DMS 273 (cell line): ENCODE measurements at regions not wholly inside any gene's neighbourhood (a gene's known extent, or its start where the extent isn't known, plus 50 kb on each side); places are given as distances from the start of the nearest gene placed in this dataset.
"Not testable (repeated sequence)": the region's sequence is repeated elsewhere in the genome, so short reads cannot be mapped to it uniquely, and the experiment has no call there.

ENCODE experiments used
- DNase-seq: peaks from one replicate; lab custom pipeline; 2025; ENCODE audit not compliant: unreplicated experiment; lab: John Stamatoyannopoulos, UW

DNA sequence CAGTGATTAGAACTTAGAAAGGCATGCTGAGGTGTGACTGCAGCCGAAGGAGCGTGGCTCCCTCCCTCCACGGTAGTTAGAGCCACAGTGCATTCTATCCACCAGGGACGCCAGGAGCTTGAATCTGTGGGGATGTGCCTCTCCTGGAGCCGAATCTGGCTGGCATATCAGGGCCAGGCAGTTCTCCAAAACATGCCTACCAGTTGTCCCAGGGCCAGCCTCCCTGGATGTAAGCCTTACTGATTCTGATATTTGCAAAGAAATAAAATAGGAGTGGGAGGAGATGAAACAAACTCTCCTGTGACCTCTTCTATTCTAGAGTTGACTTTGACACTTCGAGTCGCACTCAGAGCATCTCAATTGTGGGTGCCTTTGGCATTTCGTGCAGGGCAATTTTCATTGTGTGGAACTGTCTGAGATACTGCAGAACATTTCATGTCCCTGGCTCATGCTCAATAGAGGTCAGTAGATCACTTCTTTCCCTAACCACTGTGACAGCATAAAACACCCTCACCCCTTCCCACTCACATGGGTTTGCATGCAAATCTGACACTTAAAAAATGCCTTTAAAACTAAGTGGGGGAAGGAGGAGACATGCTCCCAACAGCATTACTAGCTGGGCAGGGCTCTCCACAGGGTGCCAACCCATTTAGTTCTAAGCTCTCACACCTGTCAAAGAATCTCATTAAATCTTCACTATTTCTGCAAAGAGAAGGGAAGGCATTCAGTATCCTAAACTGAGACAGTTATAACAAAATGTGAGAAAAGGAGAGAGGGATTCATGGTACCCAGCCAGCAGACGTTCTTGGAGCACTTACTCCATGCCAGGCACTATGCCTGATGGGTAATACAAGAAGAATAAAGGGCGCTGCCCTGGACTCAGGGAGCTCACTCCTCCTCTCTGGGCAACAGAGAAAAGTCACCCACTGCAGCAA, 378.9 kb downstream of the PREX1 start:
- DNase-seq: peak; percentile 29

DNA sequence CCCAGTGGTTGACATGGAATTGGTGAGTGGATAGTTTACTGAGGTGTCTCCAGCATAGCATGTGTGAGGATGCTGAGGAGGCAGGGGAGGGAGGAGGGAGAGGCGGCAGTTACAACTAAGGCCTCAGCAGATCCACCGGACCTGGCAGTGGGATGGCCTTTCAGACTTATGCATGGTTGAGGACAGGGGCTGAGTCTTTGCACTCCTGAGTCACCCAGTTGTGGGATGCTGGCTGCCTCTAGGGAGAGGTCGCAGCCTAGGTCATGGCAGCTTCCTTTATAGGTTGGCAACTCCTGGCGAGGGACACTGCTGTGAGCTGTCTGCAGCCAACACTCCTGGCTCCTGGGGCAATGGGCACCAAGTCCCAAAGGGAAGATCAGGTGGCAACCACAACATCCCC, 380.3 kb downstream of the PREX1 start:
- DNase-seq: no peak

DNA sequence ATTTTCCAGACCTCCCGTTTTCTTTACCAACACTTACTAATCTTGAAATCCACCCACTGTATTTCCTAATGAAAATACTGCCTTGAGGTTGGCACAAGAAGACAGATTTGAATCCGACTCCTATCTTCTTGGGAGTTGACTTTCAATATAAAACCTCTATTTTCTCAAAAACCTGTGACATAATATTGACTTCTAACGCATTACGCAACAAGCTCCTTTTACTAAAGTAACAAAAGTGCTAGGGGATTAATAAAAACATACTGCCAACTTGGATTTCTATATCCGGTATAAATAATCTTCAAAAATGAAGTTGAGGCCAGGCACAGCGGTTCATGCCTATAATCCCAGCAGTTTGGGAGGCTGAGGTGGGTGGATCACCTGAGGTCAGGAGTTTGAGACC, 382.0 kb downstream of the PREX1 start:
- no peak for DNase-seq

DNA sequence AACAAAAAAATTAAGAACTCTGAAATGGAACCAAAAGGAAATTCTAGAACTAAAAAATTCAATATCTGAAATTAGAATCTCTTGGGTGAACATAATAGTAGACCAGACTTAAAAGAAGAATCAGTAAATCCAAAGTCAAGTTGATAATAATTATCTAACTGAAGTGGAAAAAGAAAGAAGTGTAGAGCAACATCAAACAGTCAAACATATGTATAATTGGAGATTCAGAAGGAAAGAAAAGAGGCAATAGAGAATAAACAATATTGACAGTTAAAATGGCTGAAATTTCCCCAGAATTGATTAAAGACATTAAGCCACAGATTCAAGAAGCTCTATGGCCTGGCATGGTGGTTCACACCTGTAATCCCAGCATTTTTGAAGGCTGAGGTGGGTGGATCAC, 383.6 kb downstream of the PREX1 start:
- DNase-seq: no peak

DNA sequence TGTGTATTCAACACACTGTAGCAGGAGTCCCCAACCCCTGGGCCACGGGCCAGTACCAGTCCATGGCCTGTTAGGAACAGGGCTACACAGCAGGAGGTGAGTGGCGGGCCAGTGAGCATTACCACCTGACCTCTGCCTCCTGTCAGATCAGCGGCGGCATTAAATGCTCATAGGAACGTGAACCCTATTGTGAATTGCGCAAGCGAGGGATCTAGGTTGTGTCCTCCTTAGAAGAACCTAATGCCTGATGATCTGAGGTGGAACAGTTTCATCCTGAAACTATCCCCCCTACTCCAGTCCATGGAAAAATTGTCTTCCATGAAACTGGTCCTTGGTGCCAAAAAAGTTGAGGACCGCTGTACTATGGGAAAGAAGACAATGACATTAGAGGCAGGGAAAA, 386.9 kb downstream of the PREX1 start:
- no peak for DNase-seq

DNA sequence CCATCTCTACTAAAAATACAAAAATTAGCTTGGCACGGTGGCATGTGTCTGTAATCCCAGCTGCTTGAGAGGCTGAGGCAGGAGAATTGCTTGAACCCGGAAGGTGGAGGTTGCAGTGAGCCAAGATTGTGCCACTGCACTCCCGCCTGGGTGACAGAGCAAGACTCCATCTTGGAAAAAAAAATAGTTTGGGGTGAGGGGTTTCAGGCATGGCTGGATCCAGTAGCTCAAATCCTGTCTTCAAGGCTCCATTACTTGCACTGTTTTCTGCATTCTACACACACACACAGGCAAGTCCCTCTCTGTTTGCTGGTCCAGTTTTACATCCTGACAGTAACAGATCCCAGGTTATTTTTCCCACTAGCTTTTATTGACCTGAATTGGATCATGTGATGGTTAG, 387.5 kb downstream of the PREX1 start:
- DNase-seq: not testable (repeated sequence)

DNA sequence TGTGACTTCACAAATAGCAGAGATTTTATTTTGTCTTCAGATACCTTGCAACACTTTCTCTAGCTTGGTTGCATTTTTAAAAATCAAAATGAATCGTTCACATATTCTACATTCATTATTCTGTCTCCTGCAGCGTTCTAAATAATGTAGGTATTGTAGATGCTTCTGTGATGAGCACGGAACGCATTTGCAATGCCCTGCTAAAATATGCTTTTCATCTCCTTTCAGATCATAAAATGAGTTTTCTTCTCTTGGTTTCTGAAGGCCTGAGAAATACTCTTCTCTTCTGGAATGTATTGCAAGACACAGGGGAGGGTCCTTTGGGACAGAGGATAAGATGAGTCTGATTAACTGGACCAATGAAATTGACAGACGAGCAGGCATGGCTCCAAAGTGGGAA, 390.7 kb downstream of the PREX1 start:
- no peak for DNase-seq

DNA sequence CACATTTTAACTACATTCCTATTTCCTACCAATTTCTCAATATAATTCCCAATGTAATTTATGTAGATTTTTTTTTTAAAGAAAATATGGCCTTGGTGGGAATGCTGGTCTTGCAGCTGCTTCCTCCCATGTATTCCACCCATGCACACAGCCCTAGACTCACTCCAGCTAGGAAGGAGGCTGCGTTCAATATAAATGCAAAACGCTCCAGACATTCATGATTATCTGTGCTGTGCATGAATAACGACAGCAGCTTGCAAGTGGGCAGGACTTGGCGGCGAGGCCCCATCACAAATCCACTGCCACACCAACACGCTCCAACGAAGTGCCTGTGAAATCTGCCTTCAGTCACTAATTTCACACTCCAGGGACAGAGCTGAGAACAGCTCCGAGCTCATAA, 391.2 kb downstream of the PREX1 start:
- peak; percentile 7 for DNase-seq

DNA sequence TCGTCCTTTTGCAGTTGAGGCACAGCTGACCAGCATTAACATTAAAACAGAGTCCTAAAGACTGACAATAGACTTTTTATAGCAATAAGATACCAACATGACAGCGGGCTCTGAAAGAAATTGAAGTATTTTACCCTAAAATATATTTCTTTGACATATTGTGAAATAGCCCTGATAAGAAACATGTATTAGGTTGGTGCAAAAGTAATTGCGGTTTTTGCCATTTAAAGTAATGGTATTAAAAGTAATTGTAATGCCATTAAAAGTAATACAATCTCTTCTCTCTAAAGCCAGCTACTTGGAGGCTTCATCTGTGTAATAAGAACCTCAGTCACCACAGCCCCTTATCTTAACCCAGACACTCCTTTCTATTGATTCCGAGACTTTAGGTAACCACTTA, 394.6 kb downstream of the PREX1 start:
- DNase-seq: no peak

DNA sequence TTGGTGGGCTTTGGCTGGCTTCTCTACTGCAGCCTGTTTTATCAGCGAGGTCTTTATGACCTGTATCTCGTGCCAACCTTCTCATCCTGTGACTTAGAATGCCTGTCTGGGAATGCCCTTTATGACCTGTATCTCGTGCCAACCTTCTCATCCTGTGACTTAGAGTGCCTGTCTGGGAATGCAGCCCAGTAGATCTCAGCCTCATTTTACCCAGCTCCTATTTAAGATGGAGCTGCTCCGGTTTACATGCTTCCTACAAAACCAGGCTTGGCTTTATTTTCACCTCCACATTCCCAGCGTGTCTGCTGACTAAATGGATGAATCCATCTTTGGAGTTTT, 395.3 kb downstream of the PREX1 start:
- DNase-seq: no peak

DNA sequence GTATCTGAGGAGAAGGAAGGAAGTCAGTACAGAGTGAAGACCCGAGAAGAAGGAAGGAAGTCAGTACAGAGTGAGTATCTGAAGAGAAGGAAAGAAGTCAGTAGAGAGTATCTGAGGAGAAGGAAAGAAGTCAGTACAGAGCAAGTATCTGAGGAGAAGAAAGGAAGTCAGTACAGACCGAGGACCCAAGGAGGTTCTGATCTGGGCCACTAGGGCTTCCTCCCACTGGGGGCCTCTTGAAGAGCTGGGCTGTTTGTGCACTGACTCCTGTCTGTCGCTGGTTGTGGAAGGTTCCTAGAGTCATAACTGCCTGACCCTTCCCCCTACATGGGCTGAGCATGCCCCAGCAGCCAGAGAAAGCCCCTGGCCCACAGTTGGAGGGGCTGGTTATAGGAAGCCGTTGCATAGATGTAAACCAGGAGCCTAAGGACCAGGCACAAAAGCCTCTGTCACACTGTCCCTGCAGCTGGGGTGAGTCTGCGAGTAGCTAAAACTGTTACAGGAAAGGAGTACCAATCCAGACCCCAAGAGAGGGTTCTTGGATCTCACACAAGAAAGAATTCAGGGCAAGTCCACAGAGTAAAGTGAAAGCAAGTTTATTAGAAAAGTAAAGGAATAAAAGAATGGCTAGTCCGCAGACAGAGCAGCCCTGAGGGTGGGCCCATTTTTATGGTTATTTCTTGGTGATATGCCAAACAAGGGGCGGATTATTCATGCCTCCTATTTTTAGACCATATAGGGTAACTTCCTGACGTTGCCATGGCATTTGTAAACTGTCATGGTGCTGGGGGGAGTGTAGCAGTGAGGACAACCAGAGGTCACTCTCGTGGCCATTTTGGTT, 395.9 kb downstream of the PREX1 start:
- peak; percentile 15 for DNase-seq

DNA sequence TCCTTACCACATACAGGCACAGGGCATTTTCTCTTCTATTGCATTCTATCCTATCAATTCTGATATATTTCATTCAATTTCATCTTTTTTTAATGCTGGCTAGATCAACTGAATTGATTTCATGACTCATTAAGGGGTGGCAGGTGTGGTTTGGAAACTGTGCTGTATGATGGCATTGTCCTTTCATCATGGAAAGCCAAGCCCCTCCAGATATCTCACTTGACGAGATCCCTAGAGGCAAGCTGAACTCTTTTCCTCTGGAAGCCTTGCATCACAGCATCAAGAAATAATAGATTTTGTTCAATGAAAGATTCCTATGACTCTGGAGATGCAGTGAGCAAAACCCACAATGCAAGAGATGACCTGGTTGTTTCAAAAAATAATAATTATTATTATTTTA, 401.2 kb downstream of the PREX1 start:
- no peak for DNase-seq

DNA sequence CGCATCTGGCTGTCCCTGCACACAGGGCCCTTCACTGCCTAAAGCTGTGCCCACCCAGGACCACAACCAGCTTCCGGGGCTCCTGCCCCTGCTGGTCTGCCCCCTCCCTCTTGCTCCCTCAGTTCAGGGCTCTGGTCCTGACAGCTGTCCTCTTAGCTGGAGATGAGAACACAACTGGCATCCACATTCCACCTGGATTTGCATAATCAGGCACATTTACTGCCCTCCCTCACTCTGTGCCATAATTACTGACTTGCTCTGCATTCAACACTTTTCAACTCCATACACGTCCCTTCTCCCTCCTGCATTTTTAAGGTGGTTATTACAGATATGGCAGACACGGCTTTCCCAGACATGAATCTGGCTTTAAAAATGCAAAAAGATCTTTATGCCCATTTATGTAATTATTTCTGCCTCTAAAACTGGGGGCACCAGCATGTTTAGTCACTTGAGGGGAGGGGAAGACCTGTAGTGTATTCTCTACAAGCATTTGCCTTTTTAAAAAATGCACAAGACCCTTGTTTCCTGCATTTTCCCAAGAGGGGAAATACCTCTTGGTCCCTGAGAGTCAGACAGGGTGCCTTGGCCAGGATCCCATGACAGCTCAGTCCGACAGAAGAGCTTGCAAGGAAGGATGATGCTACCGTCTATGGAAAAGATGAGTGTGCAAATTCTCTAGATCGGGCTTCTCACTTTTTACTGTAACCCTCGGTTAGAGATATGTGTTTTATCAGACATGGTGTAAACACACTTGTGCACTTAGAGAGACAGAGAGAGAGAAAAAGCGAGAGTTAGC, 401.8 kb downstream of the PREX1 start:
- peak; percentile 61 for DNase-seq

DNA sequence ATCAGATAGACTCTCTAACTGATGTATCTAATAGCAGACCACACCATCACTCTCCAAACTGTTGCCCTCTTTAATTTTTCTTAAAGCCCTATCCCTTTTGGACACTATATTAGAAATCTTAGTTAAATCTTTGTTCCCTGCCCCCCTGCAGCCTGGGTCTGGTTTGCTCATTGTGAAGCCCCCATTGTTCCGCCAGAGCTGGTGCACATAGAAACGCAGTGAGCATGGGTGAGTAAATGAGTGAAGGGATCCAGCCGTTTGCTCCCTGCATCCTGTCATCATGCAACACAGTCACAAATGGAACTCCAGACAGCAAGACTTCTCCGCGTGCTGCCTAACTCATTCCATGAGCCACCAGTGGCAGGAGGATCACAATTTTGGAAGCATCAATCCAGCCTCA, 402.5 kb downstream of the PREX1 start:
- no peak for DNase-seq

DNA sequence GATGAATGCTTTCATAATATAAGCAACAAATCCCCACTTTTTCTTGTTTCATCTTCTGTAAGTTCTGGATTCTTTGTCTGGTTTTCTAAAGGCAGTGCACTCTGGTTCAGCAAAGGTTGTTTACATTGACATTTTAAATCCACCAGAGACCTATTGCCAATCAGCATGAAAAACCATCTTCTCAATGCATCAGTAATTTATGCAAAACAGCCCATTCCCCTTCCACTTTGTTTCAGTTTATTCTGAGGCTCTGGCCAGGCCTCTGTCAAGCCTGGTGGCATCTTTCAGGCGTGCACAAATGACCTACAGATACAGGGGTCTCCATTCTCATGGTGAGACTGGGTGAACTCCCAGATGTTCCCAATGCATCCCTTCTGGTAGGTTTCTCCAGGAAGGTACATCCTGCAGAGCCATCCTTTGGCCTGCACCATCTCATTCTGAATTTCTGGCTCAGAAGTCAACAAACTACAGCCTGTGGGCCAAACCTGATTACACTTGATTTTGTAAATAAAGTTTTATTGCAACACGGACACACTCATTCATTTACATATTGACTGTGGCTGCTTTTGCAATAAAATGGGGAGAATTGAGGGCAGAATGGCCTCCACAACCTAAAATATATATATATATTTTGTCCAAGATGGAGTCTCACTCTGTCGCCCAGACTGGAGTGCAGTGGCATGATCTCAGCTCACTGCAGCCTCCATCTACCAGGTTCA, 405.4 kb downstream of the PREX1 start:
- no peak for DNase-seq

DNA sequence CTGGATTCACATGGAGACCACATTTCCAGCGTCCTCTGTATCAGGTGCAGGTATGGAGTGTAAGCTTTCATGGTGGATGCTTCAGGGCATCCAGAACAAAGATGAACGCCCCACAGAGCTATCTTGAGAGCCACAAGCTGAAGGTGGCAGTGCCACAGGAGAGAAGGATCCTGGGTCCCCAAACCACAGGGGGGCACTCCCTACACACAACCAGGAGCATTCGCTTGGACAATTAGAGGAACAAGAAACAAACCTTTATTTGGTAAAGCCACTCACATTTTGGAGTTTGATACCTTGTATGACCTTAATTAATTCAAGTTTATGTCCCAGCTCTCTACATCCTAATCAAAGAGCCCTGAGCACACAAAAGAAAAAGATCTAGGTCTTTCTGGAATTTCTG, 406.3 kb downstream of the PREX1 start:
- DNase-seq: peak; percentile 48

DNA sequence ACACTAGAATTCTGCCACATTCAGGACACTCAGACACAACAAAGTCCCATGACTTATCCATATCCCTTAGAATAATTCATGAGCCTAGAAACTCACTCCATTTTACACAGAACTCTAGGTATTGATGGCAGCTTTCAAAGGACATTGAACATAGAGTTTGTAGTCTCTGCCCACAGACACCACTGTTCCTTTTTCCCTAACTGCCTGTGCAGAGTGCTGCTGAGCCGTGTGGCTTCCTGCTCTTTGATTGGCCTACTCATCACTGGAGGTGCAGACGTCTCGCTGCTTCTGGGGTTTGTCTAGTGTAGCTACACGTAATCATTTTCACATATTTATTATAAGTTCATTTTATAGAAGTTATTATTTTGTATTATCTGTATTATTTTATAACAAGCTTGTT, 407.6 kb downstream of the PREX1 start:
- DNase-seq: no peak

DNA sequence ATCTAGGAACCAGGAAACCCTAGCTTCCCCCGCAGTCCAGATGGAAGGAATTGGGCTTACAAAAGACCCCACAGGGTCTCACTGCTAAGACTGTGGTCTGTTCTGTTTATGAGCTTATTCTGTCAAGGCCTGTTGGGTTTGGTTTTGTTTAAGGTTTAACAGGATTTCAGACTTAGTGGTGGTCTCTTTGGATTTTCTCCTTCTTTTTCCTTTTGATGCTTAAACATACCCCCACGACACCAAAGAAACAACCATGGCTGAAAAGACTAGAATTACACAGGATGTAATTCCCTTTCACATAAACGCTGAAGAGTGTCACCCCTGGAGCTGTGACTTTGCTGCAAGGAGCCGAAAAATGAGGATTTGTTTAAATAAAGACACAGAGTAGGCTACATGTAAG, 408.6 kb downstream of the PREX1 start:
- no peak for DNase-seq

DNA sequence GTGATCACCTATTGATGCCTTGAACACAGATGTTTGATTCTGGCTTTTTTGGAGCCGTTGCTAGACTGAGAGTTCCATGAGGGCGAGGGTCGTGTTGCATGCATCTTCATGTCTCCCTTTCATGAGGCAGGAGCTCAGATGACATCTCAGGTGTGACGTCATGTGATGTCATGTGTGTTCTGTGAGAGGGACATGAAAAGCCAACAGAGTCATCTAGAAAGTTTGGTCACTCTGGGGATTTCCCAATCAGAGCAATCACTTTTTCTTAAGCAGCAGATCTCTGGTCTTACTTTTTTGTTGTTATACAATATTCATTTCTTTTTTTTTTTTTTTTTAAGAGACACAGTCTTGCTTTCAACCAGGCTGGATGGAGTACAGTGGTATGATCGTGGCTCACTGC, 411.8 kb downstream of the PREX1 start:
- DNase-seq: no peak

DNA sequence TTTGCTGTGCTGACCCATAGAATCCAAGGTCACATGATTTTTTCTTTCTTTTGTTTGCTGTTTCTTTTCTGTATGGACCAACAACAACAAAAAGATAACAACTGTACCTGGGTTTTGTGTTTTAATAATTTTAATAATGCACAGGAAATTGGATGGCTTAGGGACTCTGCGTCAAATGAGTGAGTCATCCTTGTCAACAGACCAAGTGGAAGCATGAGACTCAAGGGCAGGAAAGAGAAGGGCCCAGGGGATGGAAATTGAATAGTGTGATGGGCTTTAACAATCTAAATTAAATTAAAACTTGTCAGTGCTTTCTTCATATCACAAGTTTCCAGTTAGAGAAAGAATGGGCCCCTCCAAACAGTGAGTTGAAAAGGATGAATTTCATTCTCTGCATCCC, 413.0 kb downstream of the PREX1 start:
- DNase-seq: no peak
